ENCODE measurements at regions not wholly inside any gene's neighbourhood (a gene's known extent, or its start where the extent isn't known, plus 50 kb on each side); places are given as distances from the start of the nearest gene placed in this dataset.

DNA sequence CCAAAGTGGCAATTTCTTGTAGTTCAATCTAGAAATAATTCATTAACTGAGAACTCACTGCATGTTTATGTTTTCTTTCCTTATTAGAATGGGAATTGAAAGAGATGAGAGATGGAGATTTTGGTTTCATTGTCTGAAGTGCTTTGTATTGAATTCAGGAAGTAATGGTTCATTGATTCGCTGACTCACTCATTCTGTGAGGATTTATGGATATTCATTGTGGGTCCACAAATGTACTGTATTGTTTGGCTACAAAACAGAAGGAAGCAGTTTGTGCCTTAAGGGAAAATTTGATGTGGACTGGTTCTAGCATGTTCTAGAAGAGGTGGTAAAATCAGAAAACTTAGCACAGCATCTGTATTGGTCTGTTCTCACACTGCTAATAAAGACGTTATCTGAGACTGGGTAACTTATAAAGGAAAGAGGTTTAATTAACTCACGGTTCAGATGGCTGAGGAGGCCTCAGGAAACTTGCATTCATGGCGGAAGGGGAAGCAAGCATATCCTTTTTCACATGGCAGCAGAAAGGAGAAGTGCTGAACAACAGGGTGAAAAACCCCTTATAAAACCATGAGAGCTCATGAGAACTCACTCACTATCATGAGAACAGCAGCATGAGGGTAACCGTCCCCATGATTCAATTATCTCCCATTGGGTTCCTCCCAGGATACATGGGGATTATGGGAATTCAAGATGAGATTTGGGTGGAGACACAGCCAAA is 132.3 kb upstream of the VCX3A start:
- TF ChIP-seq, protein P1, sequence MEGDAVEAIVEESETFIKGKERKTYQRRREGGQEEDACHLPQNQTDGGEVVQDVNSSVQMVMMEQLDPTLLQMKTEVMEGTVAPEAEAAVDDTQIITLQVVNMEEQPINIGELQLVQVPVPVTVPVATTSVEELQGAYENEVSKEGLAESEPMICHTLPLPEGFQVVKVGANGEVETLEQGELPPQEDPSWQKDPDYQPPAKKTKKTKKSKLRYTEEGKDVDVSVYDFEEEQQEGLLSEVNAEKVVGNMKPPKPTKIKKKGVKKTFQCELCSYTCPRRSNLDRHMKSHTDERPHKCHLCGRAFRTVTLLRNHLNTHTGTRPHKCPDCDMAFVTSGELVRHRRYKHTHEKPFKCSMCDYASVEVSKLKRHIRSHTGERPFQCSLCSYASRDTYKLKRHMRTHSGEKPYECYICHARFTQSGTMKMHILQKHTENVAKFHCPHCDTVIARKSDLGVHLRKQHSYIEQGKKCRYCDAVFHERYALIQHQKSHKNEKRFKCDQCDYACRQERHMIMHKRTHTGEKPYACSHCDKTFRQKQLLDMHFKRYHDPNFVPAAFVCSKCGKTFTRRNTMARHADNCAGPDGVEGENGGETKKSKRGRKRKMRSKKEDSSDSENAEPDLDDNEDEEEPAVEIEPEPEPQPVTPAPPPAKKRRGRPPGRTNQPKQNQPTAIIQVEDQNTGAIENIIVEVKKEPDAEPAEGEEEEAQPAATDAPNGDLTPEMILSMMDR (IDR thresholded peaks at IDR 0.05; ENCODE audit: low read length): no peak
- no peak for TF ChIP-seq EZH2 (IDR thresholded peaks at IDR 0.05; ENCODE audit: borderline replicate concordance, low read length)

Measured in OCI-LY1 (cell line).